ENCODE measurements at regions not wholly inside any gene's neighbourhood (a gene's known extent, or its start where the extent isn't known, plus 50 kb on each side); places are given as distances from the start of the nearest gene placed in this dataset.

- H3K4me3 ChIP-seq (ENCODE audit: low read depth, low read length): no peak overlapping the region
- CTCF ChIA-PET: no interaction called here
- no peak for TF ChIP-seq CTCF (IDR thresholded peaks at IDR 0.05; ENCODE audit: insufficient read depth, low read length, missing control alignments)
- DNase-seq (ENCODE audit: low read depth, low spot score): no peak
- POLR2A ChIA-PET: no interaction called here
Observed at GRCh38 chr4:175561696-175562095, 250.4 kb downstream of the GPM6A start.

DNA sequence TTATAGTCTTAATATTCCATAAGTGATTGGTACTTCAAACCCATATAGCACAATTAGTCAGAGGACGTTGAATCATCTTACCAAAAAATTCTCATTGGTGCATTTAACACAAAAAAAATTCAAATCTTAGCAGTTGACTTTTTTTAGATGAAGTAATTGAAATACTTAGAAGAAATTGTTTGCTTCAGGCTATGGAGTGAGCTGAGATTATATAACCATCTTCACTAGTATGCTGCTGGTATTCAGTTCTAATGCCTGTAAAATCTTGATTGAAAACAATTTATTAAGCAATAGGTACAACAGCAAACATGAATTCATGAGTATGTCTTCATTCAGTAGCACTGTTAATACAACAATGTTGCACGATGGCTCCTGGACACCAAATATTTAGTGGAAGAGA lies 250.0 kb downstream of the GPM6A start:
- ChIA-PET POLR2A (no interaction called here), CTCF (no interaction called here)
- no peak for DNase-seq (ENCODE audit: low read depth, low spot score)
- TF ChIP-seq CTCF (IDR thresholded peaks at IDR 0.05; ENCODE audit: insufficient read depth, low read length, missing control alignments): no peak
- no peak overlapping the region for H3K4me3 ChIP-seq (ENCODE audit: low read depth, low read length)

GRCh38 chr4:175562542-175562941 lies 249.5 kb downstream of the GPM6A start:
- ChIA-PET CTCF (no interaction called here), POLR2A (no interaction called here)
- H3K4me3 ChIP-seq (ENCODE audit: low read depth, low read length): no peak overlapping the region
- no peak for TF ChIP-seq CTCF (IDR thresholded peaks at IDR 0.05; ENCODE audit: insufficient read depth, low read length, missing control alignments)
- DNase-seq (ENCODE audit: low read depth, low spot score): no peak
